ENCODE measurements at regions not wholly inside any gene's neighbourhood (a gene's known extent, or its start where the extent isn't known, plus 50 kb on each side); places are given as distances from the start of the nearest gene placed in this dataset.
"Not testable (repeated sequence)": the region's sequence is repeated elsewhere in the genome, so short reads cannot be mapped to it uniquely, and the experiment has no call there.

DNA sequence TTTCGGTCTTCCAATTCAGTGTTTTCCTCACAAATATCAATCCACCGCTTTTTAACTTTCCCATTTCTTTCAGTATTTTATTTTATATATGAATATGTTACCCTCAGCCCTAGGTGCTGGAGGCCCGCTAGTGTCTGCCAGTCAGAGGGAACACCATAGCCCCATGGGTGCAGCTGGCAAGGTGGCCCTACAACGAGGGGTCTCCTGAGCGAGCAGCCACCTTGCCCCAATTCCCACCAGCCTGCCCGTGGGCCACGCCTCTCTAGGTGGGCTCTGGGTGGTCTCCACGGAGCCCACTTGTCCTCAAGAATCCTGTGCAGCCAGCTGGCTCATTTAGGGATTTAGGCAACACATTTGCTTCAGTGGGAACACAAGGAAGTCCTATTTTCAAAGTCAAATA lies 72.5 kb upstream of the RGPD5 start:
- H3K9me2 ChIP-seq (replicated peaks; ENCODE audit: low read length), result no peaks in the 10 kb centered on the region
- H4K20me1 ChIP-seq (ENCODE audit: low read length), result no peaks in the 10 kb centered on the region
- intact Hi-C loops (cut with micrococcal nuclease), result no loop called here
- CTCF ChIA-PET, result no interaction called here
- no peaks in the 10 kb centered on the region for H3K79me2 ChIP-seq (ENCODE audit: low read length)
- ATAC-seq (no peak), DNase-seq (no peak)
- no peak overlapping the region for H3K27ac ChIP-seq (ENCODE audit: low read length)
- no peaks in the 10 kb centered on the region for H3K4me1 ChIP-seq (ENCODE audit: insufficient read depth, low read length)
- H3K4me2 ChIP-seq (ENCODE audit: low read length), result no peak overlapping the region
- no peaks in the 10 kb centered on the region for H3K9me3 ChIP-seq (ENCODE audit: low read length)
- no peaks in the 10 kb centered on the region for H3K36me3 ChIP-seq (ENCODE audit: low read depth, low read length)
- no peaks in the 10 kb centered on the region for H3F3A ChIP-seq (ENCODE audit: low read length, unreplicated experiment)
- no TSS peak for BruUV-seq (replicated peaks)
- H2AFZ ChIP-seq (ENCODE audit: low read length), result no peak overlapping the region
- TF ChIP-seq EZH2phosphoT487 (IDR thresholded peaks at IDR 0.05; ENCODE audit: borderline replicate concordance, low read length) (no peak), EZH2 (IDR thresholded peaks at IDR 0.05; ENCODE audit: low read length, unreplicated experiment) (no peak)
- TF ChIP-seq, protein P1, sequence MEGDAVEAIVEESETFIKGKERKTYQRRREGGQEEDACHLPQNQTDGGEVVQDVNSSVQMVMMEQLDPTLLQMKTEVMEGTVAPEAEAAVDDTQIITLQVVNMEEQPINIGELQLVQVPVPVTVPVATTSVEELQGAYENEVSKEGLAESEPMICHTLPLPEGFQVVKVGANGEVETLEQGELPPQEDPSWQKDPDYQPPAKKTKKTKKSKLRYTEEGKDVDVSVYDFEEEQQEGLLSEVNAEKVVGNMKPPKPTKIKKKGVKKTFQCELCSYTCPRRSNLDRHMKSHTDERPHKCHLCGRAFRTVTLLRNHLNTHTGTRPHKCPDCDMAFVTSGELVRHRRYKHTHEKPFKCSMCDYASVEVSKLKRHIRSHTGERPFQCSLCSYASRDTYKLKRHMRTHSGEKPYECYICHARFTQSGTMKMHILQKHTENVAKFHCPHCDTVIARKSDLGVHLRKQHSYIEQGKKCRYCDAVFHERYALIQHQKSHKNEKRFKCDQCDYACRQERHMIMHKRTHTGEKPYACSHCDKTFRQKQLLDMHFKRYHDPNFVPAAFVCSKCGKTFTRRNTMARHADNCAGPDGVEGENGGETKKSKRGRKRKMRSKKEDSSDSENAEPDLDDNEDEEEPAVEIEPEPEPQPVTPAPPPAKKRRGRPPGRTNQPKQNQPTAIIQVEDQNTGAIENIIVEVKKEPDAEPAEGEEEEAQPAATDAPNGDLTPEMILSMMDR (conservative IDR thresholded peaks at IDR 0.05; ENCODE audit: low read depth, low read length), result no peak
- H3K27me3 ChIP-seq (ENCODE audit: low read length), result no peaks in the 10 kb centered on the region
- H3K4me3 ChIP-seq (ENCODE audit: low read length), result no peak overlapping the region
- no peak overlapping the region for H3K9ac ChIP-seq (ENCODE audit: low read length)
- POLR2A ChIA-PET (ENCODE audit: unreplicated experiment), result no interaction called here

DNA sequence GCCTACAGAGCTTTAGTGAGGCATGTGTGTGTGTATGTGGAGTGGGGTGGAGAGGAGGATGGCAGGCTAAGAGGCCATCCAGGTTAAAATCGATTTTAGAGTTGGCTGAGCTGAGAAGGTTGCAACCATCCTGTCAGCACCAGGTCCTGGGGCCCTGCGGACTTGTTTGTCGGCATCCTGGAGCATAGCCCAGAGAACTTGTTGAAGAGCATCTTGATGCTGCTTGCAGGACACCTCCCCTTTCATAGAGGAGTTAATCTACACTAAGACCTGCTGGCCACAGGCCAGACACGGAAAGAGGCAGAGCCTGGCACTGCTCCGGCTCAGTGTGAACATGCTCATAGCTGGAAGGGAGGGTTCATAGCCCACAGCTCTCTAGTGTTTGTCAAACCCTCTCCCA lies 72.1 kb upstream of the RGPD5 start:
- Histone ChIP-seq H3K4me3 (ENCODE audit: low read length) (no peak overlapping the region), H3K36me3 (ENCODE audit: low read depth, low read length) (no peaks in the 10 kb centered on the region), H3K27ac (ENCODE audit: low read length) (no peak overlapping the region), H3K79me2 (ENCODE audit: low read length) (no peaks in the 10 kb centered on the region), H4K20me1 (ENCODE audit: low read length) (no peaks in the 10 kb centered on the region), H3K9me2 (replicated peaks; ENCODE audit: low read length) (no peaks in the 10 kb centered on the region), H3K9me3 (ENCODE audit: low read length) (no peaks in the 10 kb centered on the region), H3F3A (ENCODE audit: low read length, unreplicated experiment) (no peaks in the 10 kb centered on the region), H3K4me1 (ENCODE audit: insufficient read depth, low read length) (no peaks in the 10 kb centered on the region), H3K4me2 (ENCODE audit: low read length) (no peak overlapping the region), H2AFZ (ENCODE audit: low read length) (no peak overlapping the region), H3K27me3 (ENCODE audit: low read length) (no peaks in the 10 kb centered on the region), H3K9ac (ENCODE audit: low read length) (no peak overlapping the region)
- DNase-seq (no peak), ATAC-seq (no peak)
- intact Hi-C loops (cut with micrococcal nuclease), result no loop called here
- BruUV-seq (replicated peaks), result no TSS peak
- ChIA-PET CTCF (no interaction called here), POLR2A (ENCODE audit: unreplicated experiment) (no interaction called here)
- TF ChIP-seq, protein P1 (conservative IDR thresholded peaks at IDR 0.05; ENCODE audit: low read depth, low read length), result no peak
- TF ChIP-seq EZH2phosphoT487 (IDR thresholded peaks at IDR 0.05; ENCODE audit: borderline replicate concordance, low read length), result no peak
- TF ChIP-seq EZH2 (IDR thresholded peaks at IDR 0.05; ENCODE audit: low read length, unreplicated experiment), result no peak

DNA sequence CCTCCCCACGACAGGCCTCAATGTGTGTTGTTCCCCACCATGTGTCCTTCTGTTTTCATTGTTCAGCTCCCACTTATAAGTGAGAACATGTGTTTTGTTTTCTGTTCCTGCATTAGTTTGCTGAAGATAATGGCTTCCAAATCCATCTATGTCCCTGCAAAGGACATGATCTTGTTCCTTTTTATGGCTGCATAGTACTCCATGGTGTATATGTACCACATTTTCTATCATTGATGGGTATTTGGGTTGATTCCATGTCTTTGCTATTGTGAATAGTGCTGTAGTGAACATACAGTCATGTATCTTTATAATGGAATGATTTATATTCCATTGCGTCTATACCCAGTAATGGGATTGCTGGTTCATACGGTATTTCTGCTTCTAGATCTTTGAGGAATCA lies 71.5 kb upstream of the RGPD5 start:
- H3K9me3 ChIP-seq (ENCODE audit: low read length); H4K20me1 ChIP-seq (ENCODE audit: low read length); H3K36me3 ChIP-seq (ENCODE audit: low read depth, low read length); H3K4me3 ChIP-seq (ENCODE audit: low read length); H2AFZ ChIP-seq (ENCODE audit: low read length); H3K4me2 ChIP-seq (ENCODE audit: low read length); H3K79me2 ChIP-seq (ENCODE audit: low read length); DNase-seq; ATAC-seq; H3K27ac ChIP-seq (ENCODE audit: low read length); H3F3A ChIP-seq (ENCODE audit: low read length, unreplicated experiment); H3K9ac ChIP-seq (ENCODE audit: low read length); H3K27me3 ChIP-seq (ENCODE audit: low read length); H3K9me2 ChIP-seq (replicated peaks; ENCODE audit: low read length); POLR2A ChIA-PET (ENCODE audit: unreplicated experiment); H3K4me1 ChIP-seq (ENCODE audit: insufficient read depth, low read length); CTCF ChIA-PET; intact Hi-C loops (cut with micrococcal nuclease); BruUV-seq (replicated peaks): not testable (repeated sequence)

DNA sequence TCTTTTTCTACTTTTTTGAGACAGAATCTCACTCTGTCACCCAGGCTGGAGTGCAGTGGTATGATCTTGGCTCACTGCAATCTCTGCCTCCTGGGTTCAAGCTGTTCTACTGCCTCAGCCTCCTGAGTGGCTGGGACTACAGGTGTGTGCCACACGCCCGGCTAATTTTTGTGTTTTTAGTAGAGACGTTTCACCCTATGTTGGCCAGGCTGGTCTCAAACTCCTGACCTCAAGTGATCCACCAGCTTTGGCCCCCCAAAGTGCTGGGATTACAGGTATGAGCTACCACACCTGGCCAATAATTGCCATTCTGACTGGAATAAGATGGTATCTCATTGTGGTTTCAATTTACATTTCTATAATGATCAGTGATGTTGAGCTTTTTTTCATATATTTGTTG lies 71.0 kb upstream of the RGPD5 start:
- H3K4me2 ChIP-seq (ENCODE audit: low read length); H3K9me2 ChIP-seq (replicated peaks; ENCODE audit: low read length); H3K36me3 ChIP-seq (ENCODE audit: low read depth, low read length); H3K9ac ChIP-seq (ENCODE audit: low read length); DNase-seq; intact Hi-C loops (cut with micrococcal nuclease); H3K9me3 ChIP-seq (ENCODE audit: low read length); H3K27ac ChIP-seq (ENCODE audit: low read length); H3K4me3 ChIP-seq (ENCODE audit: low read length); CTCF ChIA-PET; H3K27me3 ChIP-seq (ENCODE audit: low read length); H4K20me1 ChIP-seq (ENCODE audit: low read length); BruUV-seq (replicated peaks); H2AFZ ChIP-seq (ENCODE audit: low read length); H3K79me2 ChIP-seq (ENCODE audit: low read length); ATAC-seq; POLR2A ChIA-PET (ENCODE audit: unreplicated experiment); H3F3A ChIP-seq (ENCODE audit: low read length, unreplicated experiment); H3K4me1 ChIP-seq (ENCODE audit: insufficient read depth, low read length): not testable (repeated sequence)
